Hepatocyte (in vitro differentiated cells): ENCODE measurements at regions not wholly inside any gene's neighbourhood (a gene's known extent, or its start where the extent isn't known, plus 50 kb on each side); places are given as distances from the start of the nearest gene placed in this dataset.

Experiments
- CTCF ChIP-seq: fragments of 200-600 bp; sonication (generic); IDR thresholded peaks from 2 replicates; pipeline ENCODE4 v1.5.1; 2016; ENCODE audit warnings: antibody characterized with exemption, mild to moderate bottlenecking; ENCODE audit not compliant: poor library complexity
- EZH2 ChIP-seq: fragments of 200-600 bp; sonication (generic); IDR thresholded peaks from 2 replicates; pipeline ENCODE4 v1.6.1; 2016; ENCODE audit warnings: antibody characterized with exemption, mild to moderate bottlenecking, borderline replicate concordance

- no peak for TF ChIP-seq CTCF
- TF ChIP-seq EZH2 = no peak
Observed at GRCh38 chr11:115736146-115736545, 231.9 kb upstream of the CADM1 start.
